IPS-20b (cell line): ENCODE measurements at regions not wholly inside any gene's neighbourhood (a gene's known extent, or its start where the extent isn't known, plus 50 kb on each side); places are given as distances from the start of the nearest gene placed in this dataset.

ENCODE experiments used
- H3K27ac ChIP-seq: one replicate; pipeline ENCODE4 v1.5.1; 2013; ENCODE audit warnings: low read length
- H3K27me3 ChIP-seq: 2 replicates; pipeline ENCODE4 v1.6.1; 2013; ENCODE audit warnings: mild to moderate bottlenecking, low read length, inconsistent platforms; ENCODE audit not compliant: insufficient read depth
- H3K36me3 ChIP-seq: 2 replicates; pipeline ENCODE4 v1.6.1; 2013; ENCODE audit warnings: low read depth, mild to moderate bottlenecking, inconsistent platforms, low read length, moderate library complexity; ENCODE audit not compliant: insufficient read depth
- H3K4me1 ChIP-seq: 2 replicates; pipeline ENCODE4 v1.6.1; 2013; ENCODE audit warnings: mild to moderate bottlenecking, control low read depth, inconsistent platforms, low read length, moderate library complexity; ENCODE audit not compliant: insufficient read depth
- H3K4me3 ChIP-seq: 2 replicates; pipeline ENCODE4 v1.5.1; 2013; ENCODE audit warnings: mild to moderate bottlenecking, low read length, inconsistent platforms
- H3K9ac ChIP-seq: 2 replicates; pipeline ENCODE4 v1.6.1; 2013; ENCODE audit warnings: low read depth, mild to moderate bottlenecking, inconsistent platforms, low read length, moderate library complexity
- H3K9me3 ChIP-seq: 2 replicates; pipeline ENCODE4 v1.6.1; 2013; ENCODE audit warnings: mild to moderate bottlenecking, low read depth, low read length, inconsistent platforms; ENCODE audit not compliant: insufficient read depth

DNA sequence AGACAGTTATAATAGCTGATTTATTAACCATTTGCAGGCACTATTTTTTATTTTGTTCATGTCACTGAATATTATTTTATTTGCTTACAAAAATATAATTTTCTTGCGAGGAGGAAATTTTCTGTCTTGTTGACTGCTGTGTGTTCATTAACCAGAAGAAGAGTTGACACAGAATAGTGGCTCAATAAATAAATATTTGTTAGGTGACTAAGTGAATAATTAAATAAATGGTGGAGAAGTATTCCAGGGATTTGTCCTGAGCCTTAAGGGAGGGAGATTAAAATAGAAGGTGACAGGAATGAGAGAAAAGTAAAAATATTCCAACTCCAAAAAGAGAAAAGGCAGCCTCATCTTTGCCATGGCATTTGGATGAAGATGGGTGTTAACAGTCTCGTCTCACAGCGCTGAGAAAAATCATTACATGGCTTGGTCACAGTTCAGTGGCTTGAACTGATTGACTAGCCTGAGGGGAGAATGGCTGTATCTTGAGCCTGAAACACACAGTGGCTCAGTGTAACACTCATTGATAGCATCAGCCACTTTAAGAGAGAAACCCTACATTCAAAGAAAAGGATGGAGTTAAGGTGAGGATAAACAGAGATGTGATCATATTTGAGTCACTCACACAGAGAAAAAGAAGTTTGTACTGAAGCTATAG lies 449.9 kb upstream of the NAALADL2 start:
- H3K27ac ChIP-seq, result no peak overlapping the region
- peaks cover 23% of the 10 kb centered on the region; the same call in 1 of the 2 replicates for H3K4me1 ChIP-seq
- no peaks in the 10 kb centered on the region for H3K36me3 ChIP-seq
- no peak overlapping the region for H3K4me3 ChIP-seq
- H3K9me3 ChIP-seq, result no peaks in the 10 kb centered on the region
- no peak overlapping the region for H3K9ac ChIP-seq
- no peaks in the 10 kb centered on the region for H3K27me3 ChIP-seq

DNA sequence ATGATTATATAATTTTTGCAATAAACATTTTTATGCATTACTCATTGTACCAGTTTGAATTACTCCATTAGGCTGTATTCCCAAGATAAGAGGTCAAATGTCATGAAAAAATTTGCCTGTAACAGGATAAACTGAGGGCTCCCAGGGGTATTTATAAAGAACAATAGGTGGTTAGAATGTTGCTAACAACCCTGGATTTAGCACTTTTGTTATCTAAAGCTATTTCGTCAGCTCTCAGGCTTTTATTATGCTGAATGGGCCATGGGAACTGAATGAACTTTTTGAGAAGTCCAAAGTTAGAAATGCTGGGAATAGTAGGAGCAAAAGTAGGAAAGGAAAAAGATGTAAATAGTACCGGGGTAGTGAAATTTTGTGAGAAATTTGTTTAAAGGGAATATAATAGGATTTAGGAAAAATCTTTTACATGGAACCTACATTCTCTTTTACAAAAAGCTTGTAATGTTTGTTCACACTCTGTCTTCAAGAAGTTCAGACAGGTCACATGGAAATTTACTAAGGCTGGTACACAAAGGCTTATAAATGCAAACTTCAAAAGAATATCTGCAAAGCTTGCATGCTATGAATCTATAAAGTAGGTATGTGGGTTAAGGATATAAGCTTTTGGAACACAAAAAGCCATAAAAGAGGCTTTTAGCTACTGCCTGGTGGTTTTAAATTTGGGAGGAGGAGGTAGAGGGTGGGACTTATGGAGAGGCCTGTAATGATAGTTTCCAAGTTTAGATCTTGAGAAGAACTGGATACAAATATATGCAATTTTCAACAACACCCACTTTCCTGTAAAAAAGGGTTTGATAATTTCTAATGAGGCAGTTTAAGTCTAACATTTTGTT lies 445.8 kb upstream of the NAALADL2 start:
- Histone ChIP-seq H3K4me1 (peaks cover 23% of the 10 kb centered on the region; the same call in 1 of the 2 replicates), H3K9ac (peak overlapping the region; percentile 38), H3K9me3 (no peaks in the 10 kb centered on the region), H3K36me3 (no peaks in the 10 kb centered on the region), H3K4me3 (no peak overlapping the region), H3K27me3 (no peaks in the 10 kb centered on the region), H3K27ac (peak overlapping the region; percentile 29)

DNA sequence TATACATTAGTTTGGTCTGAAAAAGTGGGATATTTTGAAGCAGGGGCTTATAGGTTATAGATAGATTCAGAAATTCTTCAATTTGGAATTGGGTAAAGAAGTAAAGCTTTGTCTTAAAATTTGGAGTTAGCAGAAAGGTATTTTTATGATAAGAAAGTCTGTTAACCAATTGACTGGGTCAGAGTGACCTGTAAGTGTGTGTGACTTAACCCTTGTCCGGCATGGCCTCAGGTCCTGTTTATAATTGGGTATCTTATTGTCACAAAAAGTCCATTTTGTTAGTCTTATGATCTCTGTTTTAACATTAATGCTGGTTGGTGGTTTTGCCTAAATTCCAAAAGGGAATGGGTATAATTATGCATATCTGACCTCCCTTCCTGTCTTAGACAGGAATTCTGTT lies 444.2 kb upstream of the NAALADL2 start:
- Histone ChIP-seq H3K4me3 (no peak overlapping the region), H3K27me3 (no peaks in the 10 kb centered on the region), H3K27ac (no peak overlapping the region), H3K4me1 (peaks cover 22% of the 10 kb centered on the region; the same call in 1 of the 2 replicates), H3K36me3 (no peaks in the 10 kb centered on the region), H3K9me3 (no peaks in the 10 kb centered on the region), H3K9ac (no peak overlapping the region)

DNA sequence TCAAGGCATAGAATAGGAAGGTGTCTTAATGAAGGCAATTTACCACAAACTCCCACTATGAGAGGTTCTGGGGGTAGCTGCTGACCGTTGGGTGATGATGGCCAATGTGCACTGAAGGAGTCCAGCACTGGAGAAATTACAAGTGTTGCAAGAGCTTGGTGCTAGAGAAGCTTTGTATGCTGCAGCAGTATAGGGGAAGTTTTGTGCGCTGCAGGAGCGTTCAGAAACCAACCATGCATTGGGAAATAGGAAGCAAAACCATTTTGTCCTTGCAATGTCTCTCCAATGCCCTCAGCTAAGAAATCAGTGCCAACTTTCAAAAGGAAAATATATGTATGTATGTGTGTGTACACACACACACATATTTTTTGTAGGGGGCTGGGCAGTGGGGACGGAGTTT lies 441.6 kb upstream of the NAALADL2 start:
- H3K4me3 ChIP-seq, result no peak overlapping the region
- peaks cover 9% of the 10 kb centered on the region; the same call in 1 of the 2 replicates for H3K4me1 ChIP-seq
- no peaks in the 10 kb centered on the region for H3K36me3 ChIP-seq
- no peaks in the 10 kb centered on the region for H3K27me3 ChIP-seq
- no peak overlapping the region for H3K27ac ChIP-seq
- no peak overlapping the region for H3K9ac ChIP-seq
- no peaks in the 10 kb centered on the region for H3K9me3 ChIP-seq

DNA sequence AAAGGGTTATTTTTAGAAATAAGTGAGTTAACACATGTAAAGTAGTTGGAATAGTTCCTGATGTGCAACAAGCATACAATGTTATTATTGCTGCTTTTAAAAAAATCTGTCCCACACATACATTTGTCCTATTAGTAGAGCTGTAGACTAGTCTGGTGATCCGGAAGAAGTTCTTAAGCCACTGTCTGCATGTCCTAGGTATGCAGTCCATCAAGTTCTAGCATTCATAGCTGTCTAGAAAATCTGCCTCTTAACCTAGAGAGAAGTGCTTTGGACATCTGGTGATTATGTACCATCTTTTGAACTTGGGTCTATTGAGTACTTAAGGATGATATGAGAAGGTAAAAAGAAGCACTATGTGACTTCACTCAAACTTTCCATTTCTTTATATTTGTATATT lies 439.9 kb upstream of the NAALADL2 start:
- H3K9ac ChIP-seq, result no peak overlapping the region
- H3K36me3 ChIP-seq, result no peaks in the 10 kb centered on the region
- H3K4me1 ChIP-seq, result no peaks in the 10 kb centered on the region
- H3K9me3 ChIP-seq, result no peaks in the 10 kb centered on the region
- no peaks in the 10 kb centered on the region for H3K27me3 ChIP-seq
- H3K4me3 ChIP-seq, result no peak overlapping the region
- H3K27ac ChIP-seq, result no peak overlapping the region

DNA sequence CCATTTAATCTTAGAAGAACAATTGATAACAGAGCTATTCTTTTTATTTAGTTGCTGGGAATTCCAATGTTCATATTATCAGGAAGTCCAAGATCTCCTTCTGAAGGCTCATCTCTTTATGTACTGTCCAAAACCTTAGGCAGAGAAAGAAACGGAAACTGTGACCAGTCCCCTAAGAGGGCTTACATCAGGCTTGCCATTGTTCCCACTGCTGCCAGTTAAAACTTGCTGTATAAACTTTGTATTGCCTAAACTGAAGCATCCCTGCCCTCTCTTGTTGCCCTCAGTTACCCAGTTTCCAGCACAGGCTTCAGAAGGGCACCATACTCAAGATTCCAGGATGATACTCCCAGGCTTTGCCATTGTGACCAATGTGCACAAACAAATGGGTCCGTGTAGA lies 435.2 kb upstream of the NAALADL2 start:
- Histone ChIP-seq H3K27ac (no peak overlapping the region), H3K27me3 (no peaks in the 10 kb centered on the region), H3K36me3 (no peaks in the 10 kb centered on the region), H3K9me3 (no peaks in the 10 kb centered on the region), H3K4me1 (no peaks in the 10 kb centered on the region; the same call in 1 of the 2 replicates), H3K4me3 (no peak overlapping the region), H3K9ac (no peak overlapping the region)

DNA sequence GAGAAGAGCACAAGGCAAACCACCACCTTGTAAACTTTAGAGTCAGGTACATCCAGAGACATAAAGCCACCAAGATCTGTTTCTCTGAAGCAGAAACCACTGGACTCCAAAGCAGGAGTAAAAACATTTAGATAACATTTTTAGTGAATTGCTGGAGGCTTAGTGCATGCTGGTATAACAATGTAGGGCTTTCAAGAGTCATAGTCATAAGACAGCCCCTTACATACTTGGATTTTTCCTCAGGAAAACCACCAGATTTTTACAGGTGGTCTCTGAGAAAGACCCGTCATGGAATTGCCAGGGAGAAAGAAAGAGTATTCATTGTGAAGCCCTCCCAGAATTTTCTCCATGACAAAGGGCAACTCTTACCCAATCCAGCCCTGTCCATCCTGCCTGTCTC lies 434.5 kb upstream of the NAALADL2 start:
- H3K9me3 ChIP-seq, result no peaks in the 10 kb centered on the region
- H3K36me3 ChIP-seq, result no peaks in the 10 kb centered on the region
- H3K4me1 ChIP-seq, result no peaks in the 10 kb centered on the region; the same call in 1 of the 2 replicates
- no peaks in the 10 kb centered on the region for H3K27me3 ChIP-seq
- no peak overlapping the region for H3K27ac ChIP-seq
- no peak overlapping the region for H3K4me3 ChIP-seq
- H3K9ac ChIP-seq, result no peak overlapping the region

DNA sequence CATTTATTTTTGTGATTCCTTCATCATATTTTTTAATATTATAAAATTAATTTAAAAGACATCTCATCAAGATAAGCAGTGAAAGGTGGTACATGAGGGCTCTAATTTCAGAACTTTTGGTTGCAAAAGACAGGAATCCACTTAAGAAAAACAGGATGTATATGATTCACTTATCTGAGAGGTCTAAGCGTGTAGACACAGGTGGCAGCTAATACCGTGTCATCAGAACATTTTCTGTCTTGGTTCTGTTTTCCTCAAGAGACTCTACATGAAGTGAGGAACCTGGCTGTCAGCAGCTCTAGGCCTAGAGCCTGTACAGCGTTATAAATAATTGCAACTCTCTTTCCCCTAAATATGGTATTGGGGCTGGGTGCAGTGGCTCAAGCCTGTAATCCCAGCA lies 433.7 kb upstream of the NAALADL2 start:
- no peak overlapping the region for H3K27ac ChIP-seq
- H3K4me3 ChIP-seq, result no peak overlapping the region
- no peaks in the 10 kb centered on the region; the same call in 1 of the 2 replicates for H3K4me1 ChIP-seq
- no peaks in the 10 kb centered on the region for H3K9me3 ChIP-seq
- H3K27me3 ChIP-seq, result no peaks in the 10 kb centered on the region
- H3K36me3 ChIP-seq, result no peaks in the 10 kb centered on the region
- no peak overlapping the region for H3K9ac ChIP-seq

DNA sequence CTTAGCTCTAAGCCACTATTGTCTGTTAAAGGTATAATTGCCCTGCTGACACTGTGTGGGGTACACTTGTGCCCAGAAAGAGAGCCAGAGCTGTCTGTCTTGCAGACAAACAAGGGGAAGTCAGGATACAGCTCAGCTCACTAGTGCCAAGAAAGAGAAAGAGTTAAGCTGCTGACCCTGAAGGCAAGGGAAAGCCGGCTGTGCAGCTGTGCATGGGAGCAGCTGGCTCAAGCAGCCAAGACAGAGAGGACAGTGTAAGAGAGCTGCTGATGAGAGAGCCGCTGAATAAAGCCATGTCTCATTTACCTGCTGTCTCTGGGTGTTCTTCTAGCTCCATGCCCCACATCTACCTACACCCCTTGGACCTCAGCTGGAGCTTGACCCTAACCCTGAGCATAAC lies 428.1 kb upstream of the NAALADL2 start:
- H3K9ac ChIP-seq, result no peak overlapping the region
- H3K9me3 ChIP-seq, result no peaks in the 10 kb centered on the region
- no peaks in the 10 kb centered on the region for H3K36me3 ChIP-seq
- no peak overlapping the region for H3K4me3 ChIP-seq
- H3K27ac ChIP-seq, result no peak overlapping the region
- no peaks in the 10 kb centered on the region for H3K27me3 ChIP-seq
- H3K4me1 ChIP-seq, result no peaks in the 10 kb centered on the region

DNA sequence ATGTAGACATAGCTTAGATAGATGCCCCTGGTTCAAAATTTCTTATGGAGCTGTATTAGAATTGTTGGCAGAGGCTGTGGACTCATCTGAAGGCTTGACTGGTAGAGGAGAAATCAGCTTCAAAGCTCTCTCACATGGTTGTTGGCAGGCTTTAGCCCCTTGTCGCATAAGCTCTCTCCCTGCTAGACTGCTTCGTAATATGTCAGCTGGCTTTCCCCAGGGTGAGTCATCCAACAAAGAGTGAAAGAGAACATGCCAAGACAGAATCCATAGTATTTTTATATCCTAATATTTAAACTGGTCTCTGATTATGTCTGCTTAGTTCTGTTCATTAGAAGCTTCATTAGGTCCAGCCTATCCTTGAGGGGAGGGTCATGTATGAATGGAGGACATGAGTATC lies 427.4 kb upstream of the NAALADL2 start:
- no peaks in the 10 kb centered on the region for H3K9me3 ChIP-seq
- no peaks in the 10 kb centered on the region for H3K4me1 ChIP-seq
- H3K27ac ChIP-seq, result no peak overlapping the region

DNA sequence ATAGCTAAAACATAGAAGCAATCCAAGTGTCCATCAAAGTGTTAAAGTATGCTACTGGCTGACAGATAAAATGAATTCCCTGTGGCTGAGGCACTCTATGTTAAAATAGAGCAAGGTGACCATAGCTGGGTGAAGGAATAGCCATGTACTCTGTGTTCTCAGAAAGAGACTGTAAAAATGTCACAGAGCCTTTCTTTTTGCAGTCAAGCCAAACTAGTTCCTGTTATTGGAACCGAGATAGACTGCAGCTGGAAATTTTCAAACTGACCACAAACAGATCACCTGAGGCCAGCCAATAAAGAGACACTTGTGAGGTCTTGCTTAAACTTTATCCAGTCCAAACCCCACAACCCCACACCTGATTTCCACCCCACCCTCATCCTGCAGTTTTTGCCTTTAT lies 422.8 kb upstream of the NAALADL2 start:
- Histone ChIP-seq H3K9ac (no peak overlapping the region), H3K4me1 (peaks cover 15% of the 10 kb centered on the region), H3K27ac (no peak overlapping the region), H3K4me3 (no peak overlapping the region), H3K36me3 (no peaks in the 10 kb centered on the region), H3K9me3 (no peaks in the 10 kb centered on the region), H3K27me3 (no peaks in the 10 kb centered on the region)

More for the DNA sequence above, 427.4 kb upstream of the NAALADL2 start:
- Histone ChIP-seq H3K4me3 (no peak overlapping the region), H3K36me3 (no peaks in the 10 kb centered on the region), H3K9ac (no peak overlapping the region), H3K27me3 (no peaks in the 10 kb centered on the region)
